NB4 (cell line): ENCODE measurements at regions not wholly inside any gene's neighbourhood (a gene's known extent, or its start where the extent isn't known, plus 50 kb on each side); places are given as distances from the start of the nearest gene placed in this dataset.

Source experiments
- CTCF ChIP-seq: IDR thresholded peaks from one replicate; pipeline ENCODE4 v1.5.1; 2012; ENCODE audit warnings: low read depth, low read length
- POLR2A ChIP-seq: IDR thresholded peaks from 2 replicates; pipeline ENCODE4 v1.6.1; 2011; ENCODE audit warnings: mild to moderate bottlenecking; ENCODE audit not compliant: insufficient read length; ENCODE audit errors: extremely low read depth

GRCh38 chr14:53772936-53773335 is 183.7 kb downstream of the BMP4 start:
- TF ChIP-seq CTCF: no peak
- no peak for TF ChIP-seq POLR2A
